ENCODE measurements at regions not wholly inside any gene's neighbourhood (a gene's known extent, or its start where the extent isn't known, plus 50 kb on each side); places are given as distances from the start of the nearest gene placed in this dataset.

DNA sequence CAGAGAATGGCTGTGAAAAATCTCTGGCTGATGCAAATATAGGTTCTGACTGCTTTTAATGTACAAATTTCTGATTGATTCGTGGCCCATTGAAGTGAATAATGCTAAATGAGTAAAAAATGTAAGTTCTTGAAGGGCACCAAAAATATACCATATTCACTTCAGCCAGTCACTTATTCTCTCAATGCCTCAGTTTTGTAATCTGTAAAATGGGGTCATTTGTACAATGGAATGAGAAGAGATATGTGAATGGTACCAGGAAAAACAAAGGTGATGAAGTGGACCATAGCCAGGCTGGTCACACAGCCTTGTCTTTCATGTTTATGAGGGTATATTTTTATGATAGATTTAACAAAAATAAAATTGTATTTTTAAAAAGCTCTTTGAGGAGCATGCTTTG is 441.2 kb upstream of the NR3C2 start:
- TF ChIP-seq, protein P1, sequence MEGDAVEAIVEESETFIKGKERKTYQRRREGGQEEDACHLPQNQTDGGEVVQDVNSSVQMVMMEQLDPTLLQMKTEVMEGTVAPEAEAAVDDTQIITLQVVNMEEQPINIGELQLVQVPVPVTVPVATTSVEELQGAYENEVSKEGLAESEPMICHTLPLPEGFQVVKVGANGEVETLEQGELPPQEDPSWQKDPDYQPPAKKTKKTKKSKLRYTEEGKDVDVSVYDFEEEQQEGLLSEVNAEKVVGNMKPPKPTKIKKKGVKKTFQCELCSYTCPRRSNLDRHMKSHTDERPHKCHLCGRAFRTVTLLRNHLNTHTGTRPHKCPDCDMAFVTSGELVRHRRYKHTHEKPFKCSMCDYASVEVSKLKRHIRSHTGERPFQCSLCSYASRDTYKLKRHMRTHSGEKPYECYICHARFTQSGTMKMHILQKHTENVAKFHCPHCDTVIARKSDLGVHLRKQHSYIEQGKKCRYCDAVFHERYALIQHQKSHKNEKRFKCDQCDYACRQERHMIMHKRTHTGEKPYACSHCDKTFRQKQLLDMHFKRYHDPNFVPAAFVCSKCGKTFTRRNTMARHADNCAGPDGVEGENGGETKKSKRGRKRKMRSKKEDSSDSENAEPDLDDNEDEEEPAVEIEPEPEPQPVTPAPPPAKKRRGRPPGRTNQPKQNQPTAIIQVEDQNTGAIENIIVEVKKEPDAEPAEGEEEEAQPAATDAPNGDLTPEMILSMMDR (IDR thresholded peaks at IDR 0.05; ENCODE audit: insufficient read depth, low read length, poor library complexity, severe bottlenecking), result no peak
- no peak for TF ChIP-seq EZH2phosphoT487 (conservative IDR thresholded peaks at IDR 0.05; ENCODE audit: low read length)
